GM12878 (cell line): ENCODE measurements at regions not wholly inside any gene's neighbourhood (a gene's known extent, or its start where the extent isn't known, plus 50 kb on each side); places are given as distances from the start of the nearest gene placed in this dataset.

Experiments used
- ATAC-seq: fragments of 200-7000 bp; cut with Tn5 transposase; 3 replicates; pipeline ENCODE4 v1.9.1; 2020; ENCODE audit warnings: mild to moderate bottlenecking, moderate library complexity
- BruUV-seq: library from RNA; stranded (reverse); fragments of 400-500 nt; replicated peaks from 2 replicates; lab custom pipeline; 2021; lab: Mats Ljungman, UMichigan
- CTCF ChIA-PET: fragments of 300-600 bp; sonication (Branson Sonifier 250); formaldehyde crosslinking; extraction: SDS; loops from one replicate; lab custom pipeline; 2021; ENCODE audit warnings: inconsistent platforms; lab: Yijun Ruan, JAX
- POLR2A ChIA-PET: fragments of 350-600 bp; formaldehyde crosslinking; extraction: SDS; loops from one replicate; lab custom pipeline; 2021; ENCODE audit warnings: inconsistent platforms; lab: Charles Lee
- RAD21 ChIA-PET: fragments of 300-600 bp; sonication (Branson Sonifier 250); formaldehyde crosslinking; loops from one replicate; lab custom pipeline; 2023; ENCODE audit warnings: antibody characterized with exemption; ENCODE audit not compliant: unreplicated experiment; lab: Charles Lee
- SMC1A ChIA-PET: fragments of 300-600 bp; sonication (Branson Sonifier 250); formaldehyde crosslinking; loops from one replicate; lab custom pipeline; 2023; ENCODE audit not compliant: unreplicated experiment, uncharacterized antibody; lab: Charles Lee
- DNase-seq: peaks from one replicate; pipeline ENCODE4 v3.0.0-alpha.2; 2011; ENCODE audit warnings: low read depth, low spot score
- FAIRE-seq: peaks from 3 replicates; lab custom pipeline; 2011; peaks lifted over from hg19 to GRCh38; lab: Jason Lieb, UNC
- H2AFZ ChIP-seq: 2 replicates; pipeline ENCODE4 v1.6.0; 2011; ENCODE audit warnings: low read depth, low read length, control low read depth; ENCODE audit not compliant: control insufficient read depth
- H3K27ac ChIP-seq: 2 replicates; pipeline ENCODE4 v1.5.1; 2011; ENCODE audit warnings: control low read depth; ENCODE audit not compliant: control insufficient read depth, insufficient read depth
- H3K27me3 ChIP-seq, 2 experiments: replicated peaks in 1 of 2; 2 replicates each; pipeline versions ENCODE4 v1.6.0 to v1.6.1; 2011; ENCODE audit warnings: low read length in 1 of 2; ENCODE audit not compliant: control insufficient read depth in 2 of 2, insufficient read depth in 2 of 2
- H3K36me3 ChIP-seq, 2 experiments: 2 replicates each; pipeline ENCODE4 v1.5.1; 2011; ENCODE audit warnings: low read length in 1 of 2; ENCODE audit not compliant: control insufficient read depth in 2 of 2, insufficient read depth in 2 of 2
- H3K4me1 ChIP-seq: 2 replicates; pipeline ENCODE4 v1.6.1; 2011; ENCODE audit warnings: mild to moderate bottlenecking, low read length, moderate library complexity, mixed read lengths; ENCODE audit not compliant: control insufficient read depth, insufficient read depth
- H3K4me2 ChIP-seq: 2 replicates; pipeline ENCODE4 v1.6.0; 2011; ENCODE audit warnings: control low read depth; ENCODE audit not compliant: control insufficient read depth, insufficient read depth
- H3K4me3 ChIP-seq: fragments of 200-600 bp; sonication (generic); 2 replicates; pipeline ENCODE4 v1.5.1; 2016
- H3K79me2 ChIP-seq: 2 replicates; pipeline ENCODE4 v1.6.0; 2011; ENCODE audit warnings: low read length; ENCODE audit not compliant: control insufficient read depth, insufficient read depth
- H3K9ac ChIP-seq: 2 replicates; pipeline ENCODE4 v1.8.0; 2011; ENCODE audit warnings: low read length, control low read depth, mixed read lengths; ENCODE audit not compliant: control insufficient read depth, insufficient read depth
- H3K9me3 ChIP-seq: replicated peaks from 3 replicates; pipeline ENCODE4 v1.5.1; 2011; ENCODE audit warnings: mild to moderate bottlenecking, low read length; ENCODE audit not compliant: control insufficient read depth, insufficient read depth
- H4K20me1 ChIP-seq: 2 replicates; pipeline ENCODE4 v1.6.0; 2011; ENCODE audit not compliant: control insufficient read depth, insufficient read depth
- BMI1 ChIP-seq: fragments of 450-650 bp; IDR thresholded peaks from 2 replicates; pipeline ENCODE4 v1.6.1; 2016; ENCODE audit warnings: mild to moderate bottlenecking, moderate library complexity, borderline replicate concordance
- GABPA ChIP-seq: IDR thresholded peaks from 2 replicates; pipeline ENCODE4 v1.6.1; 2014; ENCODE audit warnings: antibody characterized with exemption, low read depth, mild to moderate bottlenecking, inconsistent platforms
- IKZF1 ChIP-seq: fragments of 450-650 bp; conservative IDR thresholded peaks from 2 replicates; pipeline ENCODE4 v1.6.1; 2017; ENCODE audit warnings: antibody characterized with exemption, mild to moderate bottlenecking
- MYB ChIP-seq: fragments of 150-350 bp; IDR thresholded peaks from 2 replicates; pipeline ENCODE4 v1.6.1; 2014; ENCODE audit warnings: mild to moderate bottlenecking, low read depth, low read length, borderline replicate concordance
- MYC ChIP-seq: IDR thresholded peaks from 2 replicates; pipeline ENCODE4 v1.6.1; 2011; ENCODE audit warnings: mild to moderate bottlenecking, low read length, moderate library complexity, inconsistent platforms; ENCODE audit not compliant: insufficient read depth, insufficient replicate concordance, insufficient read length, severe bottlenecking
- NRF1 ChIP-seq: conservative IDR thresholded peaks from 2 replicates; pipeline ENCODE4 v1.6.1; 2011; ENCODE audit warnings: mild to moderate bottlenecking, low read depth, low read length, improper control_type of control experiment
- PBX3 ChIP-seq: IDR thresholded peaks from 2 replicates; pipeline ENCODE4 v1.6.1; 2011; ENCODE audit warnings: mild to moderate bottlenecking, low read depth, low read length, moderate library complexity; ENCODE audit not compliant: insufficient replicate concordance
- RBBP5 ChIP-seq: fragments of 200-600 bp; sonication (generic); conservative IDR thresholded peaks from 2 replicates; pipeline ENCODE4 v1.6.1; 2016
- SREBF2 ChIP-seq: IDR thresholded peaks from 2 replicates; pipeline ENCODE4 v1.6.1; 2012; ENCODE audit warnings: mild to moderate bottlenecking, low read length
- TAF1 ChIP-seq: IDR thresholded peaks from 2 replicates; pipeline ENCODE4 v1.6.1; 2011; ENCODE audit warnings: mild to moderate bottlenecking, low read depth, low read length, borderline replicate concordance
- YY1 ChIP-seq: IDR thresholded peaks from 2 replicates; pipeline ENCODE4 v1.6.1; 2011; ENCODE audit warnings: low read depth, mild to moderate bottlenecking, low read length
- ZNF207 ChIP-seq: fragments of 450-650 bp; IDR thresholded peaks from 2 replicates; pipeline ENCODE4 v1.6.1; 2014; ENCODE audit warnings: antibody characterized with exemption, mild to moderate bottlenecking, borderline replicate concordance
- ZNF217 ChIP-seq: fragments of 450-650 bp; IDR thresholded peaks from 2 replicates; pipeline ENCODE4 v1.6.1; 2017; ENCODE audit warnings: antibody characterized with exemption, mild to moderate bottlenecking
- ZSCAN29 ChIP-seq: fragments of 450-650 bp; IDR thresholded peaks from 2 replicates; pipeline ENCODE4 v1.6.1; 2017; ENCODE audit warnings: mild to moderate bottlenecking, moderate library complexity
- in situ Hi-C: fragments of 300-500 bp; cut with MboI; formaldehyde crosslinking; loops from 9 replicates; pipeline ENCODE4 v1.14.3; 2018; ENCODE audit warnings: mixed read lengths
- intact Hi-C: fragments of 100-400 bp; cut with micrococcal nuclease; formaldehyde crosslinking; loops from one replicate; pipeline ENCODE4 v1.14.2; 2022; ENCODE audit not compliant: unreplicated experiment
- TF ChIP-seq, protein P1 (sequence below): fragments of 450-650 bp; IDR thresholded peaks from 2 replicates; pipeline ENCODE4 v1.6.1; 2018; ENCODE audit warnings: mild to moderate bottlenecking, low read depth, moderate library complexity; ENCODE audit not compliant: partially characterized antibody

DNA sequence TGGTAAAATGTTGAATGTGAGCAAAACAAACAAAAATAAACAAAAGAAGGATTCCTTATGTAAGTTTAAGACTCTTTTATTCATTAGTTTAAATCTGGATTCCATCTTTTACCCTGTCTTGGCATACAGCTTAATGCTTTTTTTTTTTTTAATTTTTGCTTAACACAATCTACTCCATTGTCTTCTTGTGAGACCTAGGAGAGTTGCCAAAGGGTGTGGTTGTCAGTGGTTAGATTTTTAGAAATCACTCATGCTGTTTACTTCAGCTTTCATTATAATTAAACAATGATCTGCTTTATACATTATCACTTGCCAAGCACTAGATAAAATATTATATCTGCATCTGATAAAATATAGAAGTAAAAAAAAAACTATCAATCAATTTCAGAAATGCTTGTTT is 77.7 kb upstream of the KITLG start:
- no peak for FAIRE-seq
- CTCF ChIA-PET: interaction anchor here (1.0 kb wide), 1 partner anchor 15 kb away, joined by 3 read pairs; no protein-coding TSS in a partner anchor
- Histone ChIP-seq H3K9me3 (no peaks in the 10 kb centered on the region), H3K9ac (no peak overlapping the region), H4K20me1 (no peaks in the 10 kb centered on the region)
- TF ChIP-seq MYC (no peak), YY1 (no peak), ZNF217 (no peak), SREBF2 (no peak), NRF1 (no peak), ZSCAN29 (no peak), GABPA (no peak)
- TF ChIP-seq, all 136 proteins: peak for 0
- Histone ChIP-seq H3K27ac (no peak overlapping the region), H3K27me3 (no peaks in the 10 kb centered on the region), H2AFZ (no peak overlapping the region), H3K4me1 (no peaks in the 10 kb centered on the region), H3K79me2 (no peaks in the 10 kb centered on the region), H3K4me3 (no peak overlapping the region), H3K4me2 (no peak overlapping the region), H3K36me3 (no peaks in the 10 kb centered on the region)
- ATAC-seq: no peak
- no TSS peak for BruUV-seq
- SMC1A ChIA-PET: no interaction called here
- POLR2A ChIA-PET: no interaction called here
- in situ Hi-C loops: no loop called here
- intact Hi-C loops: no loop called here
- DNase-seq: no peak
- RAD21 ChIA-PET: no interaction called here

- no peaks in the 10 kb centered on the region for H4K20me1 ChIP-seq
- intact Hi-C loops (no loop called here), in situ Hi-C loops (no loop called here)
- no peak overlapping the region for H3K4me2 ChIP-seq
- H3K36me3 ChIP-seq: no peaks in the 10 kb centered on the region
- no TSS peak for BruUV-seq
- H3K79me2 ChIP-seq: no peaks in the 10 kb centered on the region
- ChIA-PET RAD21 (no interaction called here), POLR2A (no interaction called here), CTCF (interaction anchor here (1.5 kb wide), 1 partner anchor 16 kb away, joined by 4 read pairs; no protein-coding TSS in a partner anchor), SMC1A (interaction anchor here (0.7 kb wide), 1 partner anchor 271 kb away, joined by 3 read pairs; no protein-coding TSS in a partner anchor)
- no peak overlapping the region for H3K27ac ChIP-seq
- no peak overlapping the region for H3K9ac ChIP-seq
- no peak overlapping the region for H3K4me3 ChIP-seq
- no peak for ATAC-seq
- H2AFZ ChIP-seq: no peak overlapping the region
- no peak for DNase-seq
- H3K4me1 ChIP-seq: no peaks in the 10 kb centered on the region
- no peak for FAIRE-seq
- H3K27me3 ChIP-seq: no peaks in the 10 kb centered on the region
- no peaks in the 10 kb centered on the region for H3K9me3 ChIP-seq
- TF ChIP-seq MYB (no peak), RBBP5 (no peak), PBX3 (no peak), IKZF1 (no peak), TAF1 (no peak), ZNF207 (no peak), BMI1 (no peak)
- TF ChIP-seq, protein P1, sequence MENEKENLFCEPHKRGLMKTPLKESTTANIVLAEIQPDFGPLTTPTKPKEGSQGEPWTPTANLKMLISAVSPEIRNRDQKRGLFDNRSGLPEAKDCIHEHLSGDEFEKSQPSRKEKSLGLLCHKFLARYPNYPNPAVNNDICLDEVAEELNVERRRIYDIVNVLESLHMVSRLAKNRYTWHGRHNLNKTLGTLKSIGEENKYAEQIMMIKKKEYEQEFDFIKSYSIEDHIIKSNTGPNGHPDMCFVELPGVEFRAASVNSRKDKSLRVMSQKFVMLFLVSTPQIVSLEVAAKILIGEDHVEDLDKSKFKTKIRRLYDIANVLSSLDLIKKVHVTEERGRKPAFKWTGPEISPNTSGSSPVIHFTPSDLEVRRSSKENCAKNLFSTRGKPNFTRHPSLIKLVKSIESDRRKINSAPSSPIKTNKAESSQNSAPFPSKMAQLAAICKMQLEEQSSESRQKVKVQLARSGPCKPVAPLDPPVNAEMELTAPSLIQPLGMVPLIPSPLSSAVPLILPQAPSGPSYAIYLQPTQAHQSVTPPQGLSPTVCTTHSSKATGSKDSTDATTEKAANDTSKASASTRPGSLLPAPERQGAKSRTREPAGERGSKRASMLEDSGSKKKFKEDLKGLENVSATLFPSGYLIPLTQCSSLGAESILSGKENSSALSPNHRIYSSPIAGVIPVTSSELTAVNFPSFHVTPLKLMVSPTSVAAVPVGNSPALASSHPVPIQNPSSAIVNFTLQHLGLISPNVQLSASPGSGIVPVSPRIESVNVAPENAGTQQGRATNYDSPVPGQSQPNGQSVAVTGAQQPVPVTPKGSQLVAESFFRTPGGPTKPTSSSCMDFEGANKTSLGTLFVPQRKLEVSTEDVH: no peak
Measured at GRCh38 chr12:88650715-88651114, 70.4 kb upstream of the KITLG start.
